Parathyroid adenoma (tissue), 2 donors: ENCODE measurements at regions not wholly inside any gene's neighbourhood (a gene's known extent, or its start where the extent isn't known, plus 50 kb on each side); places are given as distances from the start of the nearest gene placed in this dataset.

Source experiments
- H2AFZ ChIP-seq: fragments of 300-600 bp; sonication (generic); one replicate; pipeline ENCODE4 v1.7.0; 2017; ENCODE audit warnings: antibody characterized with exemption, mild to moderate bottlenecking
- H3K27ac ChIP-seq: fragments of 300-600 bp; sonication (generic); one replicate; pipeline ENCODE4 v1.7.0; 2017
- H3K27me3 ChIP-seq: fragments of 300-600 bp; sonication (generic); one replicate; pipeline ENCODE4 v1.7.0; 2017; ENCODE audit warnings: low read length; ENCODE audit not compliant: control insufficient read depth, insufficient read depth
- H3K36me3 ChIP-seq: fragments of 300-600 bp; sonication (generic); one replicate; pipeline ENCODE4 v1.7.0; 2017; ENCODE audit warnings: low read length; ENCODE audit not compliant: control insufficient read depth, insufficient read depth
- H3K4me1 ChIP-seq: fragments of 300-600 bp; sonication (generic); one replicate; pipeline ENCODE4 v1.7.0; 2017; ENCODE audit warnings: control low read depth
- H3K4me2 ChIP-seq: fragments of 300-600 bp; sonication (generic); one replicate; pipeline ENCODE4 v1.7.0; 2017; ENCODE audit warnings: low read length
- H3K4me3 ChIP-seq: fragments of 300-600 bp; sonication (generic); one replicate; pipeline ENCODE4 v1.7.0; 2017; ENCODE audit warnings: low read depth, low read length
- H3K79me2 ChIP-seq: fragments of 300-600 bp; sonication (generic); one replicate; pipeline ENCODE4 v1.7.0; 2017; ENCODE audit warnings: control low read depth
- H3K9ac ChIP-seq: fragments of 300-600 bp; sonication (generic); one replicate; pipeline ENCODE4 v1.7.0; 2017; ENCODE audit warnings: mild to moderate bottlenecking
- H3K9me3 ChIP-seq: fragments of 300-600 bp; sonication (generic); one replicate; pipeline ENCODE4 v1.7.0; 2017; ENCODE audit warnings: low read length; ENCODE audit not compliant: control insufficient read depth
- CTCF ChIP-seq: fragments of 300-600 bp; sonication (generic); IDR thresholded peaks from one replicate; pipeline ENCODE4 v1.7.0; 2017; ENCODE audit warnings: antibody characterized with exemption, mild to moderate bottlenecking
- donor health status: primary hyperparathyroidism.

DNA sequence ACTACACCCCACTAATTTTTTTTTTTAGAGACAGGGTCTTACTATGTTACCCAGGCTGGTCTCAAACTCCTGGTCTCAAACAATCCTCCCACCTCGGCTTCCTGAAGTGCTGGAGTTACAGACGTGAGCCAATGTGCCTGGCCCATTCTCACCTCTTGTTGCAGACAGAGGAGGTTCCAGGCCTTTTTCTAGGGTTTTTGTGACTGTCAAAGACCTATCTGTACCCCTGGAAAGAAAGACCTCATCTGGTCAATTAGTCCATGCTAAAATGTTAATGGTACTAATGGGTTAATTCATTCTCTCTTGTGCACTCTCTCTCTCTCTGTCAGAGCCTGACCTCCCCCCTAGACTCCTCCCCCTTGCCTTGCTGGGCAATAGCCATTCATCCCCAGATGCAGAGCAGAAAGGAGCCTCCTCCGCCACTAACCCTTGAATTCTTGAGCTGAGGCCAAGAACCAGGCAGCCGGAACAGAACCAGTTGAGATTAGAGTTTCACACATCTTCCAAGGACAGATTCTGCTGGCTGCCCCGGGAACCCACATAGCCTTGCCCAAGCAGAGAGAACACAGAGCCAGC, 209.7 kb downstream of the SKIDA1 start:
- H3K9ac ChIP-seq: no peak overlapping the region
- peak overlapping the region; percentile 95 for H2AFZ ChIP-seq
- H3K36me3 ChIP-seq: no peaks in the 10 kb centered on the region
- H3K9me3 ChIP-seq: no peaks in the 10 kb centered on the region
- H3K4me1 ChIP-seq: peaks cover 39% of the 10 kb centered on the region
- H3K4me3 ChIP-seq: no peak overlapping the region
- no peaks in the 10 kb centered on the region for H3K79me2 ChIP-seq
- H3K27ac ChIP-seq: peak overlapping the region; percentile 92
- H3K27me3 ChIP-seq: no peaks in the 10 kb centered on the region
- H3K4me2 ChIP-seq: peak overlapping the region; percentile 43
- TF ChIP-seq CTCF: no peak

DNA sequence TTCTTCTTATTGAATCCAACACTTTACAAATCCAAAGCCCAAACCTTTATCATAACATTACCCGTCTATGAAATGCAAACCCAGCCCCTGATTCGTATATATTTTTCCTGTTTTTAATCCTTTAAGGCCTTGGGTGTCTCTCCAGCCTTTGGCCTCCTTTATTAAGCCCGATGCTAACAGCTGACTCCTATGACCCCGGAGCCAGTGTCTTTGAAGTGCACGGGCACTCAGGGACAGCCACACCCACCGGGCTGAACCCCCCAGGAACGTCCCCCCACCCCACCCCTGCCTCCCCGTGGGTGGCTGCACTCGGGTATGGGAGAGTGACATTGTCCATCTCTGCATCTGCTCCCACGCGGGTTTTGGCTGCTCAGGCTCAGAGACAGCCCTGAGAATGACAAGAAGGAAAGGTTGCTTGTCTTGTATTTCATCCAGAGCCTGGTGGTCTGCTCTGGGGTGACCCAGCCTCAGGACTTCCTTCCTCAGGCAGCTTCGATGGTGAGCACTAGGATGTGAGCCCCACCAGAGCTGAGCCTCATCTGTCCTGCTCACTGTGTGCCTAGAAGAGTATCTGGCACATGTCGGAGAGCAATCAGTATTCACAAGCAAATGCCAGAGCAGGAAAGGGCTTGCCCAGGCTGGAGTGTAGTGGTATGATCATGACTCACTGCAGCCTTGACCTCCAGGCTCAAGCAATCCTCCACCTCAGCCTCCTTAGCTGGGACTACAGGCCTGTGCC, 210.4 kb downstream of the SKIDA1 start:
- no peak overlapping the region for H3K9ac ChIP-seq
- peak overlapping the region; percentile 38 for H3K4me2 ChIP-seq
- no peak overlapping the region for H3K4me3 ChIP-seq
- no peaks in the 10 kb centered on the region for H3K79me2 ChIP-seq
- no peaks in the 10 kb centered on the region for H3K27me3 ChIP-seq
- peak overlapping the region; percentile 95 for H2AFZ ChIP-seq
- H3K36me3 ChIP-seq: no peaks in the 10 kb centered on the region
- peaks cover 41% of the 10 kb centered on the region for H3K4me1 ChIP-seq
- no peaks in the 10 kb centered on the region for H3K9me3 ChIP-seq
- no peak for TF ChIP-seq CTCF
- peak overlapping the region; percentile 92 for H3K27ac ChIP-seq

DNA sequence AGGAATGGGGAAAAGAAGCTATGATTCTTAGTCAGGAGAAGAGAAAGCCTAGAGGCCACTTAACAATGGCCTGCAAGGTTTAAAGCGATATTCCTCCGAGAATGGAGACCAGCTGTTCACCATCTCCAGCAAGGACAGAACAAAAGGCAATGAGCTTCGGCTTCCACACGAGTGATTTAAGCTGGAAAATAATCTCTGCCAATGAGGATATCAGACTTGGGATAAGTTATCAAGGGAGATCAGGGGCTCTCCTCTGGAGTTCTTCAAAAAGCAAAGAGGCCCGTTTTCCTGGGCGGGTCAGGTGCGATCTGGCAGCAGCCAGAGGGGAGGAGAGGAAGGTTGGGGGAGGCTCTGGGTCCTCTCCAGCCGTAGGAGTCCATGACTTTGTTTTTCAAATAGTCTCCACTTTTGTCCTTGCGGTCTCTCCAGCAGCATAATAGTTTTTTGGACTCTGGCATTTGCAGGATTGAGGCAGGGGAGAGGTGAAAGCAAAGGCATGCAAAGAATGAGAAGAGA, 211.3 kb downstream of the SKIDA1 start:
- no peaks in the 10 kb centered on the region for H3K79me2 ChIP-seq
- no peaks in the 10 kb centered on the region for H3K27me3 ChIP-seq
- no peak overlapping the region for H3K4me2 ChIP-seq
- peak overlapping the region; percentile 92 for H3K27ac ChIP-seq
- TF ChIP-seq CTCF: no peak
- H3K4me3 ChIP-seq: no peak overlapping the region
- H3K4me1 ChIP-seq: peaks cover 45% of the 10 kb centered on the region
- no peak overlapping the region for H3K9ac ChIP-seq
- H3K36me3 ChIP-seq: no peaks in the 10 kb centered on the region
- no peaks in the 10 kb centered on the region for H3K9me3 ChIP-seq
- peak overlapping the region; percentile 95 for H2AFZ ChIP-seq

GRCh38 chr10:21313691-21314090, 211.8 kb downstream of the SKIDA1 start:
- Histone ChIP-seq H2AFZ (peak overlapping the region; percentile 95), H3K4me1 (peaks cover 46% of the 10 kb centered on the region), H3K4me3 (no peak overlapping the region), H3K9ac (no peak overlapping the region), H3K27me3 (no peaks in the 10 kb centered on the region), H3K36me3 (no peaks in the 10 kb centered on the region), H3K4me2 (no peak overlapping the region), H3K79me2 (no peaks in the 10 kb centered on the region), H3K9me3 (no peaks in the 10 kb centered on the region), H3K27ac (peak overlapping the region; percentile 92)
- TF ChIP-seq CTCF: no peak
